ENCODE measurements at regions not wholly inside any gene's neighbourhood (a gene's known extent, or its start where the extent isn't known, plus 50 kb on each side); places are given as distances from the start of the nearest gene placed in this dataset.
"Not testable (repeated sequence)": the region's sequence is repeated elsewhere in the genome, so short reads cannot be mapped to it uniquely, and the experiment has no call there.

GRCh38 chr3:95333826-95334225 is 1271.0 kb downstream of the NSUN3 start:
- H3K36me3 ChIP-seq (ENCODE audit: insufficient read depth), result no peaks in the 10 kb centered on the region
- 75% methylated on average over 2 of the region's 2 CpGs for WGBS
- no peak for DNase-seq (ENCODE audit: extremely low spot score)
- no peak overlapping the region for H3K27ac ChIP-seq (ENCODE audit: low read depth)
- H3K4me3 ChIP-seq (ENCODE audit: low read depth, low read length), result no peak overlapping the region
- H3K4me1 ChIP-seq (ENCODE audit: insufficient read depth), result no peaks in the 10 kb centered on the region

DNA sequence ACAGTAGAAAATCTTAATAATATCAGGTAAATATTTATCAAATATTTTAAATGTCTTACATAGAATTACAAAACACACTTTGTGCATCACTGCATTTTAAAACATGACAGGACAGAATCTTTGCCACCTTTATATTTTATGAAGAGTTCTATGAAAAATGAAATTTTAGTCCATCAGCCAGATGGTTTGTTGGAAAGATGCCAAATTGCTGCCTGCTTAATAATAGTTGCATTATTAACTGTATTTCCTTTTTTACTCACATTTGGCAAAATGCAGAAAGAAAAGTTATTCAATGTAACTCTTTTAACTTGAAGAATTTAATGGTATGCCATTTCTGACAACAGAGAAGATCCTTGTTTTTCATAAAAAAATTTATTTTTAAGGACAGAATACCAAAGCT is 1271.6 kb downstream of the NSUN3 start:
- DNase-seq (ENCODE audit: extremely low spot score), result no peak
- H3K27ac ChIP-seq (ENCODE audit: low read depth), result no peak overlapping the region
- H3K4me1 ChIP-seq (ENCODE audit: insufficient read depth), result no peaks in the 10 kb centered on the region
- H3K4me3 ChIP-seq (ENCODE audit: low read depth, low read length), result no peak overlapping the region
- H3K36me3 ChIP-seq (ENCODE audit: insufficient read depth), result no peaks in the 10 kb centered on the region

- Histone ChIP-seq H3K4me3 (ENCODE audit: low read depth, low read length) (no peak overlapping the region), H3K36me3 (ENCODE audit: insufficient read depth) (no peaks in the 10 kb centered on the region), H3K27ac (ENCODE audit: low read depth) (no peak overlapping the region), H3K4me1 (ENCODE audit: insufficient read depth) (no peaks in the 10 kb centered on the region)
- no peak for DNase-seq (ENCODE audit: extremely low spot score)
These were observed 1272.7 kb downstream of the NSUN3 start for GRCh38 chr3:95335517-95335916.

DNA sequence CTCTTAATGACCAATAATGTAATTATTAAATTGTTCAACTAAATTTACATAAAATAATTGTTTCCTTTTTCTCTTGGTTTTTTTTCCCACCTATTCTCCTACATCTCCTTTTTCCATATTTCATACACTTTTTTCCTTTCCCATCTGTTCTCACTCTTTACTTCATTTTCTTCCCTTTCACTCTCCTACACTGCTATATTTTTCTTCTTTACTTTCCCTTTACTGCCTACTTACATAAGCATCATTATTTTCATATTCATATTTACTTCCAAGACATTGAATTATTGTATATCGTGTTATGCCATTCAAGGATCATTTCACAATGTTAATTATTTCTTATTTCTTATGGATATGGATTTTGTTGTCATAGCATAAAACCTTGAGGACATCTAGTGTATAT is 1275.6 kb downstream of the NSUN3 start:
- H3K27ac ChIP-seq (ENCODE audit: low read depth), result no peak overlapping the region
- no peaks in the 10 kb centered on the region for H3K4me1 ChIP-seq (ENCODE audit: insufficient read depth)
- H3K36me3 ChIP-seq (ENCODE audit: insufficient read depth), result no peaks in the 10 kb centered on the region
- no peak overlapping the region for H3K4me3 ChIP-seq (ENCODE audit: low read depth, low read length)
- DNase-seq (ENCODE audit: extremely low spot score), result no peak
- WGBS, result 90% methylated on average over 1 of the region's 1 CpG

- Histone ChIP-seq H3K4me1 (ENCODE audit: insufficient read depth) (no peaks in the 10 kb centered on the region), H3K36me3 (ENCODE audit: insufficient read depth) (no peaks in the 10 kb centered on the region), H3K27ac (ENCODE audit: low read depth) (no peak overlapping the region), H3K4me3 (ENCODE audit: low read depth, low read length) (no peak overlapping the region)
- DNase-seq (ENCODE audit: extremely low spot score), result no peak
- WGBS, result 58% methylated on average over 8 of the region's 8 CpGs
These were observed 1278.5 kb downstream of the NSUN3 start for GRCh38 chr3:95341314-95341713.

- no peaks in the 10 kb centered on the region for H3K36me3 ChIP-seq (ENCODE audit: insufficient read depth)
- no peak overlapping the region for H3K4me3 ChIP-seq (ENCODE audit: low read depth, low read length)
- H3K27ac ChIP-seq (ENCODE audit: low read depth), result no peak overlapping the region
- 43% methylated on average over 4 of the region's 4 CpGs for WGBS
- no peak for DNase-seq (ENCODE audit: extremely low spot score)
- H3K4me1 ChIP-seq (ENCODE audit: insufficient read depth), result no peaks in the 10 kb centered on the region
These were observed 1280.4 kb downstream of the NSUN3 start for GRCh38 chr3:95343228-95343627.

DNA sequence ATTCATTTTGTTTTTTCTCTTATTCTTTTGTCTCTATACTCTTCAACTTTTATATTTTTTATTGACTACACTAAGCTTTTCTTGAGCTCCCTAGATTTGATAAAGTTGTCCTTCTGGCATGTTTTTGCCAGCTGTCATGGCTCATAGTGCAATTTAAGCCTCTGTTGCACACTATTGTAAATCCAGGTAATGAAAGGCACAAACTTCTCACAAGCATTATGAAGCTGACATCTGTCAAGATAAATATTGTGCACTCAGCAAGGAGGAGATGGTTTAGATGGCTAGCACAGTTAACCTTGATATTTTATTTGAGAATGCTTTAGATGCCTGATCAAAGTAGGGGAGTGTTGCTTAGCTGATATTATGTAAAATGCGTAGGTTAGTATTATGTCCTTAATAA is 1280.9 kb downstream of the NSUN3 start:
- no peak overlapping the region for H3K4me3 ChIP-seq (ENCODE audit: low read depth, low read length)
- H3K4me1 ChIP-seq (ENCODE audit: insufficient read depth), result no peaks in the 10 kb centered on the region
- 95% methylated on average over 1 of the region's 1 CpG for WGBS
- no peak overlapping the region for H3K27ac ChIP-seq (ENCODE audit: low read depth)
- no peak for DNase-seq (ENCODE audit: extremely low spot score)
- H3K36me3 ChIP-seq (ENCODE audit: insufficient read depth), result no peaks in the 10 kb centered on the region

DNA sequence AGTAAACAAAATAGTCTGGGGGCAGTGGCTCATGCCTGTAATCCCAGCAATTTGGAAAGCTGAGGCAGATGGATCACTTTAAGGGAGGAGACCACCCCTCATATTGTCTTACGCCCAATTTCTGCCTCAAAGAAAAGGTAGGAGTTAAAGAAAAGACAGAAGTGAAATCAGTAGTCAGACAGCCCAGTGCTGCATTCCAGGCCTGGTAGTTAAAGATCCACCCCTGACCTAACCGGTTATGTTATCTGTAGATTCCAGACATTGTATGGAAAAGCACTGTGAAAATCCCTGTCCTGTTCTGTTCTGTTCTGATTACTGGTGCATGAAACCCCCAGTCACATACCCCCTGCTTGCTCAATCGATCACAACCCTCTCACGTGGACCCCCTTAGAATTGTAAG is 1285.1 kb downstream of the NSUN3 start:
- not testable (repeated sequence) for DNase-seq (ENCODE audit: extremely low spot score); H3K4me1 ChIP-seq (ENCODE audit: insufficient read depth); H3K4me3 ChIP-seq (ENCODE audit: low read depth, low read length); H3K27ac ChIP-seq (ENCODE audit: low read depth); H3K36me3 ChIP-seq (ENCODE audit: insufficient read depth)
- WGBS, result 68% methylated on average over 4 of the region's 4 CpGs

DNA sequence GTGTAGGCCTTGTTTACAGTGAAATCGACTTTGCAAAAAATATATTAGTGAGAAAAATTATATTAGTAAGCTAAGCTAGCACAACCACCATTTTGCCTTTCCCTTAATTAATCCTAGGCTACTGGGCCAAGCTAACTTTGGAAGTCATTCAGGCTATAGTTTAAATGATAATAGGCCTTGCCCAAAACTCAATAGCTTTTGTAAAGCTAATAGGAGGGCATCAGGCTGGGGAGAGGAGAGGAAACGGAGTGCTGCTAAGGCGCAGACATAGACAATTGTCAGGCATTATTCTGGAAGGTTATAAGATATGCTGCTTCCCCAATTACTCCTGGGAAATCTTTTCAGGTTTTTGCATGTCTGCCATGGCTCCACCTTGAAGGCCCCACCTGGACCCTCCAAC is 1286.0 kb downstream of the NSUN3 start:
- Histone ChIP-seq H3K4me3 (ENCODE audit: low read depth, low read length) (no peak overlapping the region), H3K36me3 (ENCODE audit: insufficient read depth) (no peaks in the 10 kb centered on the region), H3K4me1 (ENCODE audit: insufficient read depth) (no peaks in the 10 kb centered on the region), H3K27ac (ENCODE audit: low read depth) (no peak overlapping the region)
- 92% methylated on average over 3 of the region's 3 CpGs for WGBS
- no peak for DNase-seq (ENCODE audit: extremely low spot score)

DNA sequence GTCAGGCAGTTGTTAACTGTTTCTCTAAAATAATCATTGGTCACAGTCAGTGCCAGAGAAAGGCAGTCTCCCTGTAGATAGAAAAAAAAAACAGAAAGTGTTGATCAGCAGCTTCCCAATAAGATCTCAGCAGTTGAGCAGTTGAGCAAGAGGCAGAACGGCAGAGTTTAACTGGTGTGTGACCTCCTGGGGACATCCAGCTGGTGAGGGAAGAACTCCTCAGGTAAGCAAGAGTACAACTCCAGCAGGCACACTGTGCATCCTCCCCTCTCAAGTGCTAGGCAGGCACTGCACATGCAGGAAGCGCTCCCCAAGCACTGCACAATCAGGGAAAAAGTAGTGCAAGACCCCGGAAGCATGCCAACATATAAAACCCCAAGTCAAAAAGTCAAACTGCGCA is 1287.2 kb downstream of the NSUN3 start:
- H3K4me3 ChIP-seq (ENCODE audit: low read depth, low read length), result no peak overlapping the region
- no peaks in the 10 kb centered on the region for H3K4me1 ChIP-seq (ENCODE audit: insufficient read depth)
- 79% methylated on average over 4 of the region's 4 CpGs for WGBS
- DNase-seq (ENCODE audit: extremely low spot score), result no peak
- no peak overlapping the region for H3K27ac ChIP-seq (ENCODE audit: low read depth)
- no peaks in the 10 kb centered on the region for H3K36me3 ChIP-seq (ENCODE audit: insufficient read depth)

- Histone ChIP-seq H3K4me3 (ENCODE audit: low read depth, low read length) (no peak overlapping the region), H3K27ac (ENCODE audit: low read depth) (no peak overlapping the region), H3K4me1 (ENCODE audit: insufficient read depth) (no peaks in the 10 kb centered on the region), H3K36me3 (ENCODE audit: insufficient read depth) (no peaks in the 10 kb centered on the region)
- DNase-seq (ENCODE audit: extremely low spot score), result no peak
- 49% methylated on average over 2 of the region's 2 CpGs for WGBS
These were observed 1288.3 kb downstream of the NSUN3 start for GRCh38 chr3:95351158-95351557.

DNA sequence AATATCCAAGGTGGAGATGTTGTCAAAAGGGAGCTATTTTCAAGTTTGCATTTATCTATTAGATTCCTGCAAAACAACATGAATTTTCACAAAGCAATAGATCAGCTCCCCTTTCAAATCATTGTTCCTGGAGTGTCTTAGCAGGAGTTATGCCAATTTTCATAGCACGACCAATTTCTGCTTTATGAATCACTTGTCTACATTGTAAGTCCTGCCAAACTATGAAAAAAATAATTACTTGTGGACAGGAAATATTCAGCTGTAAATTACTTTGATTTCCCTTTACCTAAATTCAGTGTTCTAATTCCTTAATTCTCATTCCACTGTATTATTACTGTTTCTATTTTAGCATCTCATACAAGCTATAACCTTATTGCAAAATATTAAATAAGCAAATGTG is 1289.6 kb downstream of the NSUN3 start:
- no peak for DNase-seq (ENCODE audit: extremely low spot score)
- no peak overlapping the region for H3K27ac ChIP-seq (ENCODE audit: low read depth)
- WGBS, result 19% methylated on average over 1 of the region's 1 CpG
- H3K4me3 ChIP-seq (ENCODE audit: low read depth, low read length), result no peak overlapping the region
- H3K36me3 ChIP-seq (ENCODE audit: insufficient read depth), result no peaks in the 10 kb centered on the region
- H3K4me1 ChIP-seq (ENCODE audit: insufficient read depth), result no peaks in the 10 kb centered on the region

DNA sequence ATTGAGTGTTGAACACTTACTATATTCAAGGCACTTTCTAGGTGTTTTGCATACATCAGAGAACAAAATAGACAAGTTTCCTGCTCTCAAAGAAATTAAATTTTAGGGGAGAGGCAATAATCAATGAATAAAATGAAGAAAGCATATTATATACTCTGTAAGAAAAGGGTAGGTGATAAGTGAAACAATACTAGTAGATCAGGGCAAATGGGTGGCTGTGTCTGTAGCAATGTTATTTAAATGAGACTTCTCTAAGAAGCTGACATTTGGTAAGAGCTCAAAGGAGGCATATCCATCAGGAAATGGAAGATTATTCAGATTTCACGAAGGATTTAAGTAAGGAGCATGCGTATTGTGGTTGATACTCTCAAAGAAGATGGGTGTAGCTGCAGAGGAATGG is 1291.6 kb downstream of the NSUN3 start:
- no peak for DNase-seq (ENCODE audit: extremely low spot score)

DNA sequence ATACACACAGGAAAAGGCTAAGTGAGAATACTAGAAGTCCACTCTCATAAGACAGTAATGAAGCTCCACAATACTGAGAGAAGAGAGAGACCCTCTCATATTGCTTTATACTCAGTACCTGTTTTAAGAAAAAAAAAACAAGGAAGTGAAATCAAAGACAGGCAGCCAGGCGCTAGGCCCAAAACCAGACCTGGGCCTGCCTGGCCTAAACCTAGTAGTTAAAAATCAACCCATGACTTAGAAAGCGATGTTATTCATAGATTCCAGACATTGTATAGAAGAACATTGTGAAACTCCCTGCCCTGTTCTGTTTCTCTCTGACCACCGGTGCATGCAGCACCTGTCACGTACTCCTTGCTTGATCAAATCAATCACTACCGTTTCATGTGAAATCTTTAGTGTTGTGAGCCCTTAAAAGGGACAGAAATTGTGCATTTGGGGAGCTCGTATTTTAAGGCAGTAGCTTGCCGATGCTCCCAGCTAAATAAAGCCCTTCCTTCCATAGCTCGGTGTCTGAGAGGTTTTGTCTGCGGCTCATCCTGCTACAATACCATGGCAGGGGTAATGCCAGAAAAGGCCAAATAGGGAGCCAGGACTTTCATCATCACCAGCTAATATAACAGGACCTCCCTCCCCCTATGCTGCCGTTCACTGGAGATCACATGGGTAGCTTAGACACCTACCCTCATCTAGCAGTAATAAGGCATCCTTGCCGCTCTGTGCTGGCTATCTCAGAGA is 1294.1 kb downstream of the NSUN3 start:
- no peak overlapping the region for H3K4me3 ChIP-seq (ENCODE audit: low read depth, low read length)
- no peak overlapping the region for H3K27ac ChIP-seq (ENCODE audit: low read depth)
- no peaks in the 10 kb centered on the region for H3K4me1 ChIP-seq (ENCODE audit: insufficient read depth)
- no peak for DNase-seq (ENCODE audit: extremely low spot score)
- H3K36me3 ChIP-seq (ENCODE audit: insufficient read depth), result no peaks in the 10 kb centered on the region
- 92% methylated on average over 11 of the region's 11 CpGs for whole genome bisulfite sequencing

More for the DNA sequence above, 1291.6 kb downstream of the NSUN3 start:
- 77% methylated on average over 2 of the region's 2 CpGs for WGBS
- Histone ChIP-seq H3K27ac (ENCODE audit: low read depth) (no peak overlapping the region), H3K4me3 (ENCODE audit: low read depth, low read length) (no peak overlapping the region), H3K36me3 (ENCODE audit: insufficient read depth) (no peaks in the 10 kb centered on the region), H3K4me1 (ENCODE audit: insufficient read depth) (no peaks in the 10 kb centered on the region)

Measured in urinary bladder (tissue), 3 donors.